ENCODE measurements at regions not wholly inside any gene's neighbourhood (a gene's known extent, or its start where the extent isn't known, plus 50 kb on each side); places are given as distances from the start of the nearest gene placed in this dataset.
"Not testable (repeated sequence)": the region's sequence is repeated elsewhere in the genome, so short reads cannot be mapped to it uniquely, and the experiment has no call there.

- TF ChIP-seq CTCF (IDR thresholded peaks at IDR 0.05; ENCODE audit: low read depth, low read length) = no peak
Observed at GRCh38 chr1:221271701-221272100, 392.5 kb downstream of the HLX start.

GRCh38 chr1:221272940-221273339 lies 393.7 kb downstream of the HLX start:
- H3K4me3 ChIP-seq (ENCODE audit: low read depth, low read length) = no peak overlapping the region
- TF ChIP-seq CTCF (IDR thresholded peaks at IDR 0.05; ENCODE audit: low read depth, low read length) = no peak

More at GRCh38 chr1:221271701-221272100, 392.5 kb downstream of the HLX start:
- no peak overlapping the region for H3K4me3 ChIP-seq (ENCODE audit: low read depth, low read length)

GRCh38 chr1:221274373-221274772 lies 395.1 kb downstream of the HLX start:
- no peak overlapping the region for H3K4me3 ChIP-seq (ENCODE audit: low read depth, low read length)
- TF ChIP-seq CTCF (IDR thresholded peaks at IDR 0.05; ENCODE audit: low read depth, low read length) = no peak

- no peak overlapping the region for H3K4me3 ChIP-seq (ENCODE audit: low read depth, low read length)
Observed at GRCh38 chr1:221276896-221277409, 397.7 kb downstream of the HLX start.

GRCh38 chr1:221279146-221279545 lies 399.9 kb downstream of the HLX start:
- no peak overlapping the region for H3K4me3 ChIP-seq (ENCODE audit: low read depth, low read length)
- TF ChIP-seq CTCF (IDR thresholded peaks at IDR 0.05; ENCODE audit: low read depth, low read length) = no peak

More at GRCh38 chr1:221276896-221277409, 397.7 kb downstream of the HLX start:
- TF ChIP-seq CTCF (IDR thresholded peaks at IDR 0.05; ENCODE audit: low read depth, low read length) = no peak

- no peak overlapping the region for H3K4me3 ChIP-seq (ENCODE audit: low read depth, low read length)
- TF ChIP-seq CTCF (IDR thresholded peaks at IDR 0.05; ENCODE audit: low read depth, low read length) = no peak
Observed at GRCh38 chr1:221283532-221283931, 404.3 kb downstream of the HLX start.

- H3K4me3 ChIP-seq (ENCODE audit: low read depth, low read length) = no peak overlapping the region
- no peak for TF ChIP-seq CTCF (IDR thresholded peaks at IDR 0.05; ENCODE audit: low read depth, low read length)
Observed at GRCh38 chr1:221284028-221284427, 404.8 kb downstream of the HLX start.

GRCh38 chr1:221284991-221285390 lies 405.7 kb downstream of the HLX start:
- H3K4me3 ChIP-seq (ENCODE audit: low read depth, low read length) = not testable (repeated sequence)

- H3K4me3 ChIP-seq (ENCODE audit: low read depth, low read length) = not testable (repeated sequence)
Observed at GRCh38 chr1:221285458-221286210, 406.4 kb downstream of the HLX start.
